HG03025 (cell line): ENCODE measurements at regions not wholly inside any gene's neighbourhood (a gene's known extent, or its start where the extent isn't known, plus 50 kb on each side); places are given as distances from the start of the nearest gene placed in this dataset.
"Not testable (repeated sequence)": the region's sequence is repeated elsewhere in the genome, so short reads cannot be mapped to it uniquely, and the experiment has no call there.

Experiments used
- ATAC-seq: cut with Tn5 transposase; IDR thresholded peaks from one replicate; pipeline ENCODE4 v1.9.1; 2021; ENCODE audit warnings: mild to moderate bottlenecking, moderate library complexity; ENCODE audit not compliant: unreplicated experiment, low FRiP score

GRCh38 chr12:13526185-13526921 lies 329.8 kb downstream of the EMP1 start:
- not testable (repeated sequence) for ATAC-seq

- no peak for ATAC-seq
These were observed 327.2 kb downstream of the EMP1 start for GRCh38 chr12:13523536-13524307.

- not testable (repeated sequence) for ATAC-seq
These were observed 321.5 kb downstream of the EMP1 start for GRCh38 chr12:13518034-13518433.

GRCh38 chr12:13509740-13510139 lies 313.2 kb downstream of the EMP1 start:
- ATAC-seq, result no peak

GRCh38 chr12:13505636-13506035 lies 309.1 kb downstream of the EMP1 start:
- no peak for ATAC-seq

GRCh38 chr12:13505224-13505623 lies 308.7 kb downstream of the EMP1 start:
- ATAC-seq, result no peak

GRCh38 chr12:13504736-13505135 lies 308.2 kb downstream of the EMP1 start:
- no peak for ATAC-seq

GRCh38 chr12:13504074-13504473 lies 307.5 kb downstream of the EMP1 start:
- no peak for ATAC-seq

- ATAC-seq, result no peak
These were observed 306.7 kb downstream of the EMP1 start for GRCh38 chr12:13503094-13503835.

- ATAC-seq, result no peak
These were observed 302.5 kb downstream of the EMP1 start for GRCh38 chr12:13499008-13499407.

GRCh38 chr12:13496111-13496510 lies 299.6 kb downstream of the EMP1 start:
- no peak for ATAC-seq

GRCh38 chr12:13489246-13489645 lies 292.7 kb downstream of the EMP1 start:
- ATAC-seq, result no peak

GRCh38 chr12:13487326-13487725 lies 290.8 kb downstream of the EMP1 start:
- no peak for ATAC-seq

- no peak for ATAC-seq
These were observed 290.3 kb downstream of the EMP1 start for GRCh38 chr12:13486794-13487193.

GRCh38 chr12:13478650-13479181 lies 282.2 kb downstream of the EMP1 start:
- no peak for ATAC-seq

GRCh38 chr12:13474381-13474780 lies 277.9 kb downstream of the EMP1 start:
- ATAC-seq, result no peak

- ATAC-seq, result peak; percentile 97
These were observed 276.2 kb downstream of the EMP1 start for GRCh38 chr12:13472690-13473089.

- no peak for ATAC-seq
These were observed 274.9 kb downstream of the EMP1 start for GRCh38 chr12:13471471-13471870.

GRCh38 chr12:13465635-13466034 lies 269.1 kb downstream of the EMP1 start:
- ATAC-seq, result no peak

GRCh38 chr12:13463189-13463588 lies 266.7 kb downstream of the EMP1 start:
- no peak for ATAC-seq

GRCh38 chr12:13462450-13462849 lies 265.9 kb downstream of the EMP1 start:
- no peak for ATAC-seq
